T-cell (primary cell): ENCODE measurements at regions not wholly inside any gene's neighbourhood (a gene's known extent, or its start where the extent isn't known, plus 50 kb on each side); places are given as distances from the start of the nearest gene placed in this dataset.

Experiments used
- ATAC-seq, 4 experiments: fragments of 200-7000 bp in 3 of 4; fragments of 150-1000 bp in 1 of 4; cut with Tn5 transposase; replicated peaks in 1 of 4; 1 replicate in 3 of 4; 2 replicates in 1 of 4; pipeline ENCODE4 v1.10.0; 2021; ENCODE audit warnings: moderate library complexity in 3 of 4, mild to moderate bottlenecking in 2 of 4, moderate number of reproducible peaks in 1 of 4
- CTCF ChIA-PET, 2 donors: fragments of 300-600 bp; sonication (Branson Sonifier 250); formaldehyde crosslinking; loops; one replicate each; lab custom pipeline; 2022; ENCODE audit warnings: antibody characterized with exemption in 2 of 2; lab: Charles Lee
- POLR2A ChIA-PET, 2 donors: fragments of 300-600 bp; sonication (Branson Sonifier 250); formaldehyde crosslinking; loops; one replicate each; lab custom pipeline; 2022; ENCODE audit warnings: antibody characterized with exemption in 2 of 2; lab: Charles Lee
- DNase-seq, 35 experiments: peaks; one replicate each; pipeline versions ENCODE4 v3.0.0 to v3.0.0-alpha.2; 2013 to 2023
- H3K27ac ChIP-seq: one replicate; pipeline ENCODE4 v1.5.1; 2013; ENCODE audit warnings: low read length
- H3K27me3 ChIP-seq, 2 experiments: replicated peaks in 1 of 2; 1 replicate in 1 of 2; 2 replicates in 1 of 2; pipeline versions ENCODE4 v1.6.1 to v1.7.0; 2013; ENCODE audit warnings: low read length in 1 of 2, mixed read lengths in 1 of 2; ENCODE audit not compliant: control insufficient read depth in 2 of 2, insufficient read depth in 2 of 2; ENCODE audit errors: extremely low read depth in 1 of 2
- H3K36me3 ChIP-seq, 2 donors: 1 replicate in 1 of 2; 2 replicates in 1 of 2; pipeline versions ENCODE4 v1.6.1 to v1.7.0; 2013; ENCODE audit warnings: low read length in 1 of 2; ENCODE audit not compliant: control insufficient read depth in 2 of 2, insufficient read depth in 1 of 2; ENCODE audit errors: extremely low read depth in 1 of 2
- H3K4me1 ChIP-seq, 2 experiments: 1 replicate in 1 of 2; 2 replicates in 1 of 2; pipeline versions ENCODE4 v1.6.1 to v1.7.0; 2013; ENCODE audit warnings: low read length in 2 of 2, mixed read lengths in 1 of 2; ENCODE audit not compliant: insufficient read depth in 2 of 2, control insufficient read depth in 1 of 2; ENCODE audit errors: extremely low read depth in 1 of 2
- H3K4me3 ChIP-seq, 2 donors: 1 replicate in 1 of 2; 2 replicates in 1 of 2; pipeline versions ENCODE4 v1.5.1 to v1.7.0; 2013; ENCODE audit warnings: mild to moderate bottlenecking in 2 of 2, low read length in 1 of 2, moderate library complexity in 1 of 2; ENCODE audit not compliant: control insufficient read depth in 1 of 2; ENCODE audit errors: extremely low read depth in 1 of 2
- H3K9me3 ChIP-seq: 2 replicates; pipeline ENCODE4 v1.7.0; 2013
- H3K27ac Mint-ChIP-seq, 2 donors: one replicate each; pipeline ENCODE4 v1.8.0; 2020 to 2021; ENCODE audit warnings: mild to moderate bottlenecking in 2 of 2, mixed read lengths in 2 of 2
- H3K27me3 Mint-ChIP-seq, 2 donors: one replicate each; pipeline ENCODE4 v1.8.0; 2021 to 2022; ENCODE audit warnings: mixed read lengths in 2 of 2
- H3K36me3 Mint-ChIP-seq: one replicate; pipeline ENCODE4 v1.8.0; 2021; ENCODE audit warnings: mixed read lengths
- H3K4me1 Mint-ChIP-seq, 3 donors: one replicate each; pipeline ENCODE4 v1.8.0; 2020 to 2022; ENCODE audit warnings: mixed read lengths in 3 of 3, mild to moderate bottlenecking in 1 of 3
- H3K4me3 Mint-ChIP-seq, 3 donors: one replicate each; pipeline ENCODE4 v1.8.0; 2020 to 2022; ENCODE audit warnings: mild to moderate bottlenecking in 3 of 3, mixed read lengths in 3 of 3, moderate library complexity in 3 of 3
- H3K9me3 Mint-ChIP-seq, 3 donors: one replicate each; pipeline ENCODE4 v1.8.0; 2020 to 2022; ENCODE audit warnings: mixed read lengths in 3 of 3
- WGBS: methylation state at CpG from one replicate; pipeline ENCODE4 v1.1.5; 2013; ENCODE audit warnings: missing lambda C conversion rate; ENCODE audit not compliant: insufficient coverage; 5-methylcytosine and 5-hydroxymethylcytosine counted together

DNA sequence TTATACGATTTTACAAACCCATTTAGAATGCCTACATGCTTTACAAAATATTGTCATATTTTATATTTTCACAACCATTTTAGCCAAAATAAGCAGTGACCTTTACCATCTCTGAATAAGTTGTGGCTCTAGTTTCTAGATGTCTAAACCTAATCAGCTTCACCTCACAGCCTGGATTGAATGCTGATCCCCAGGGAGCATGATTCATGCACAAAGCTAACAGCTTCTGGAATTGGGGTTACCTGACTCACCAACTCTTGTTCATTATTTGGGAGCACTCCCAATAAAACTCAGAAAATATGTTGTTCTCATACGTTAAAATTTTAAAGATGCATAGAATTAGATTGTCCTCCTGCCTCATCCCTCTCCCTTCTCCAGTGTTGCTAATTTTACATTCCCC lies 611.7 kb upstream of the NETO1 start:
- Histone ChIP-seq H3K4me3 (no peak overlapping the region), H3K36me3 (no peaks in the 10 kb centered on the region), H3K27me3 (no peaks in the 10 kb centered on the region), H3K4me1 (no peaks in the 10 kb centered on the region), H3K9me3 (no peaks in the 10 kb centered on the region), H3K27ac (no peak overlapping the region)
- peaks cover 0 to 5% of the 10 kb centered on the region in 2 donors for H3K27me3 Mint-ChIP-seq
- H3K27ac Mint-ChIP-seq: no peak overlapping the region
- DNase-seq (no peak), ATAC-seq (no peak)
- no peaks in the 10 kb centered on the region for H3K4me1 Mint-ChIP-seq
- ChIA-PET POLR2A (no interaction called here), CTCF (no interaction called here)
- WGBS: 80% methylated on average over 1 of the region's 2 CpGs
- peaks cover 5 to 10% (median 5%) of the 10 kb centered on the region in 3 donors for H3K9me3 Mint-ChIP-seq
- no peak overlapping the region for H3K4me3 Mint-ChIP-seq
- no peaks in the 10 kb centered on the region for H3K36me3 Mint-ChIP-seq

DNA sequence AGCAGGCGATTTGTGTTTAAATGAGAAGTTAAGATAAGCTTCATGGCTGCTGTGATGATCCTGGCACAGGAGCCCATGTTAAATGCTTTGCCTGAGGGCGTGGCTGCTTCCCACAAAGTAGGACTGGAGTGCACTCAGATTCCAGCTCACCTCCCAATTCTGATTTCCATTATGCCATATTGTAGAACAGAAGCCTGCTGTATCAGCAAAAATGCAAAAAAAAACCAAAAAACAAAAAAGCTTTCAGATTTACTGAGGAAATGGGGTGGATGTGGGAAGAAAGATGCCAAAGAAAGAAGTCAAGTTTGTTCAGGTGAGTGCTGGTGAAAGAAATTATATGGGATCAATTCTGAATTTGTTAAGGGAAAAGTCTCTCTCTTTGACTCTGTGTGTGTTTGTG lies 610.4 kb upstream of the NETO1 start:
- H3K4me3 Mint-ChIP-seq: no peak overlapping the region
- Histone ChIP-seq H3K4me3 (no peak overlapping the region), H3K36me3 (no peaks in the 10 kb centered on the region), H3K4me1 (no peaks in the 10 kb centered on the region), H3K27ac (no peak overlapping the region), H3K27me3 (no peaks in the 10 kb centered on the region), H3K9me3 (no peaks in the 10 kb centered on the region)
- no peaks in the 10 kb centered on the region for H3K36me3 Mint-ChIP-seq
- peaks cover 5 to 10% (median 5%) of the 10 kb centered on the region in 3 donors for H3K9me3 Mint-ChIP-seq
- POLR2A ChIA-PET: no interaction called here
- CTCF ChIA-PET: no interaction called here
- H3K27me3 Mint-ChIP-seq: peaks cover 0 to 5% of the 10 kb centered on the region in 2 donors
- ATAC-seq: no peak
- H3K4me1 Mint-ChIP-seq: no peaks in the 10 kb centered on the region
- H3K27ac Mint-ChIP-seq: no peak overlapping the region
- no peak for DNase-seq
- 100% methylated on average over 1 of the region's 2 CpGs for WGBS

DNA sequence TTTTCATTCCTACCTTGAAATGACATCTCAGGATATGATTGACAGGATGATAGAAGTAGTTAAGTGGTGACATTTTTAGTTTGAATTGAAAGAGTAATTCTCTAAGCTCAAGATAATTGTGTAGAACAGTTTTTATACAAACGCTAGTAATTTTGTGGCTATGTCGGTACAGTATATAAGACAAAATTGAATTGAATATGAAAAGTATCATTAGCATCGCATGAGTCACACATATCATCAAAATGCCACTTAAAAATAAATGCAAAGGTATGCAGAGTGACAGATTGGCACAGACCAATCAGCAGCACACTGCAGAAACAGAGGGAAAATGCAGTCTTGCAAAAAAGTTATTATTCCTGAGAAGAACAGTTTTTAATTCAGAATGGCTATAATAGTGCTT lies 608.2 kb upstream of the NETO1 start:
- no peak overlapping the region for H3K4me3 ChIP-seq
- no peaks in the 10 kb centered on the region for H3K4me1 Mint-ChIP-seq
- DNase-seq: no peak
- no peaks in the 10 kb centered on the region for H3K9me3 ChIP-seq
- H3K36me3 ChIP-seq: no peaks in the 10 kb centered on the region
- peaks cover 0 to 5% of the 10 kb centered on the region in 2 donors for H3K27me3 Mint-ChIP-seq
- ATAC-seq: no peak
- H3K27me3 ChIP-seq: no peaks in the 10 kb centered on the region
- H3K9me3 Mint-ChIP-seq: peaks cover 3 to 16% (median 7%) of the 10 kb centered on the region in 3 donors
- CTCF ChIA-PET: no interaction called here
- H3K4me3 Mint-ChIP-seq: no peak overlapping the region
- no peaks in the 10 kb centered on the region for H3K4me1 ChIP-seq
- H3K27ac Mint-ChIP-seq: no peak overlapping the region
- H3K36me3 Mint-ChIP-seq: no peaks in the 10 kb centered on the region
- H3K27ac ChIP-seq: no peak overlapping the region
- WGBS: no CpG with 5 or more reads among the region's 3 CpGs
- POLR2A ChIA-PET: no interaction called here

DNA sequence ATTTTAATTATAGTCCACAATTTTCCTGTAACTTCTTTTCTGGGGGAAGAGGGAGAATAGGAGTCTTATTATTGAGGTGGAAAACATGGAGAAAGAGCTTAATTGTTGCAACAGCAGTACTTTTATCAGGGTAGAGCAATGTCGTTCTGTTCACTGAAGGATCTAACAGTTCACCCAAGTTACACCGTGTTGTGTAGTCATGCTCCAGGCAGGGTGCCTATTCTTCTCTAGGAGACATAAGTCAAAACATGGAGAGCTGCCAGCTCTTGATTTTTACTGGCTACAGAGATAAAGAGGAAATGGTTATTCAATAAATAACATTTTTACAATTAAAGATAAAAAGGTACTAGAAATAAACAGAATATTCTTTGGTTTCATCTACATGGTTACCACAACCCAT lies 594.3 kb upstream of the NETO1 start:
- Mint-ChIP-seq H3K36me3 (no peaks in the 10 kb centered on the region), H3K4me1 (no peaks in the 10 kb centered on the region), H3K27me3 (no peaks in the 10 kb centered on the region), H3K4me3 (no peak overlapping the region), H3K27ac (no peak overlapping the region), H3K9me3 (peaks cover 4 to 27% (median 5%) of the 10 kb centered on the region in 3 donors)
- Histone ChIP-seq H3K9me3 (no peaks in the 10 kb centered on the region), H3K27ac (no peak overlapping the region), H3K27me3 (no peaks in the 10 kb centered on the region), H3K4me1 (no peaks in the 10 kb centered on the region), H3K4me3 (no peak overlapping the region), H3K36me3 (no peaks in the 10 kb centered on the region)
- ChIA-PET CTCF (no interaction called here), POLR2A (no interaction called here)
- no peak for DNase-seq
- no peak for ATAC-seq
- WGBS: 70% methylated on average over 2 of the region's 2 CpGs

DNA sequence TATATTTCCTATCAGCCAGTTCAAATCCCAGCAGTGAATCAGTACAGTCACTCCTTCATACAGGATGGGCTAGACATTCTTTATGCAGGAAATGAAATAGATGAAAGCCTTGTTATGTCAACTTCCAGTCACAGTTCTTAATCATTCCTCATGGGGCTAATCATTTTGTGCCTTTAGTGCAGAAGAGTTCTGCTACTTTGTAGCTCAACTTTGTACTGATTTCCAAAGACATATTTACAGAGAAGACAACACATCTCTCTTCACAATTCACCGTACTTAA lies 593.9 kb upstream of the NETO1 start:
- no peak overlapping the region for H3K27ac Mint-ChIP-seq
- CTCF ChIA-PET: no interaction called here
- no peaks in the 10 kb centered on the region for H3K4me1 Mint-ChIP-seq
- WGBS: no CpG with 5 or more reads among the region's 1 CpG
- no peaks in the 10 kb centered on the region for H3K4me1 ChIP-seq
- no peak overlapping the region for H3K4me3 ChIP-seq
- DNase-seq: no peak
- H3K9me3 Mint-ChIP-seq: peaks cover 4 to 26% (median 5%) of the 10 kb centered on the region in 3 donors
- H3K4me3 Mint-ChIP-seq: no peak overlapping the region
- no peaks in the 10 kb centered on the region for H3K36me3 Mint-ChIP-seq
- H3K9me3 ChIP-seq: no peaks in the 10 kb centered on the region
- no peaks in the 10 kb centered on the region for H3K27me3 ChIP-seq
- H3K36me3 ChIP-seq: no peaks in the 10 kb centered on the region
- H3K27ac ChIP-seq: no peak overlapping the region
- no peak for ATAC-seq
- H3K27me3 Mint-ChIP-seq: no peaks in the 10 kb centered on the region
- POLR2A ChIA-PET: no interaction called here

DNA sequence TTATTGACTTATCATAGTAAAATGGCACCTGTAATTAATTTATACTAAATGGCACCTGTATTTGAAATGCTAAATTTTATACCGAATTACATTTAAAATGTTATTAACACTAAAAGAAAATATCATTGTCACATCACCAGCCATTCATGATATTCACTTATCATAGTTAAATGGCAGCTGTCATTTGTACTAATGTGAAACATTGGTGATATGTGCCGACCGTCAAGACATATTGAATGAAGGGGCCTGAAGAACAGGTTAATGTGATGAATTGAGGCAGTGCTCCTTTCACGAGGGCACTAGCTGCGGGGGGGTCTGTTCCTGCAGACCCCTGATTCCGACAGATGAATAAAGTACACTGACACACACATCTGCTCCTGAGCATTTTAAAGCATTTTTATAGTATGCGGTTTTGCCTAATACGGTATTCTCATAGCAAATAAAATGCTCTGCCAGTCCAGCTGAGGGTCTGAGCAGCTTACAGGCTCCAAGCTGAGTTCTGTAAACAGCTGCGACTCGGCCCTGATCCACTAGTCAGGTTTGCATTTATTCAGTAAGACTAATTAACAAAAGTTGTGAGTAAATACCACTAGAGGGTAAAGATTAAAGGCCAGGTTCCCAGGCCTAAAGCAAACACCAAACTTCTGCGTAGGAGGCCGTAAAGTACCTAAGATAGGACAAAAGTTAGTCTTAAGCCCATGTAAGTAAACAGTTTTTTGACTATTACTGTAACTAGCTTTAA lies 593.4 kb upstream of the NETO1 start:
- Mint-ChIP-seq H3K27me3 (no peaks in the 10 kb centered on the region), H3K27ac (no peak overlapping the region), H3K36me3 (no peaks in the 10 kb centered on the region), H3K4me3 (no peak overlapping the region), H3K9me3 (peaks cover 2 to 27% (median 5%) of the 10 kb centered on the region in 3 donors), H3K4me1 (no peaks in the 10 kb centered on the region)
- ChIA-PET CTCF (no interaction called here), POLR2A (no interaction called here)
- no peak for DNase-seq
- Histone ChIP-seq H3K9me3 (no peaks in the 10 kb centered on the region), H3K36me3 (no peaks in the 10 kb centered on the region), H3K27me3 (no peaks in the 10 kb centered on the region), H3K4me1 (no peaks in the 10 kb centered on the region), H3K27ac (no peak overlapping the region), H3K4me3 (no peak overlapping the region)
- ATAC-seq: no peak
- WGBS: 94% methylated on average over 2 of the region's 12 CpGs
